BLaER1 treated with 17β-estradiol and CSF1 and Interleukin-3, amounts not matched to agents 10 nM and 100 nM (cell line): ENCODE measurements at regions not wholly inside any gene's neighbourhood (a gene's known extent, or its start where the extent isn't known, plus 50 kb on each side); places are given as distances from the start of the nearest gene placed in this dataset.

ENCODE experiments used
- H3K27ac ChIP-seq, 11 experiments: shearing (Covaris generic); formaldehyde crosslinking; 2 replicates each; pipeline ENCODE4 v1.8.1; 2022
- H3K27me3 ChIP-seq, 11 experiments: shearing (Covaris generic); formaldehyde crosslinking; 2 replicates each; pipeline ENCODE4 v1.8.1; 2022
- H3K36me3 ChIP-seq, 11 experiments: shearing (Covaris generic); formaldehyde crosslinking; 2 replicates each; pipeline ENCODE4 v1.8.1; 2022
- H3K4me1 ChIP-seq, 10 experiments: shearing (Covaris generic); formaldehyde crosslinking; 2 replicates each; pipeline ENCODE4 v1.8.1; 2022
- H3K4me2 ChIP-seq, 11 experiments: shearing (Covaris generic); formaldehyde crosslinking; 2 replicates each; pipeline ENCODE4 v1.8.1; 2022
- H3K4me3 ChIP-seq, 10 experiments: shearing (Covaris generic); formaldehyde crosslinking; 2 replicates each; pipeline ENCODE4 v1.8.1; 2022
- H3K9ac ChIP-seq, 11 experiments: shearing (Covaris generic); formaldehyde crosslinking; 2 replicates each; pipeline ENCODE4 v1.8.1; 2022
- H3K9me3 ChIP-seq, 11 experiments: shearing (Covaris generic); formaldehyde crosslinking; replicated peaks in 1 of 11; 2 replicates each; pipeline ENCODE4 v1.8.1; 2022
- H4K20me1 ChIP-seq, 11 experiments: shearing (Covaris generic); formaldehyde crosslinking; 2 replicates each; pipeline ENCODE4 v1.8.1; 2022
- Cebpa-rat ChIP-seq, 11 experiments: shearing (Covaris generic); IDR thresholded peaks; 2 replicates each; pipeline ENCODE4 v1.8.1; 2022

- TF ChIP-seq Cebpa-rat (IDR thresholded peaks at IDR 0.05), result no peak
- no peak overlapping the region for H3K9ac ChIP-seq
- peaks cover 2 to 75% (median 65%) of the 10 kb centered on the region in 10 experiments; a peak in 18 of 20 replicates for H3K4me1 ChIP-seq
- H3K36me3 ChIP-seq, result no peaks in the 10 kb centered on the region
- H3K4me3 ChIP-seq, result no peak overlapping the region
- H3K27me3 ChIP-seq, result no peaks in the 10 kb centered on the region
- peaks cover 4 to 14% (median 13%) of the 10 kb centered on the region in 11 experiments; a peak in 19 of 22 replicates for H3K9me3 ChIP-seq
- H3K4me2 ChIP-seq, result peak overlapping the region in 9 of 11 experiments; percentile 0 to 92 (median 73); a peak in 17 of 22 replicates
- H3K27ac ChIP-seq, result peak overlapping the region in 1 of 11 experiments; percentile 21; a peak in 1 of 22 replicates
- H4K20me1 ChIP-seq, result no peaks in the 10 kb centered on the region
Measured at GRCh38 chr1:30307182-30307581, 416.2 kb downstream of the MATN1 start.

GRCh38 chr1:30305519-30305918 is 417.9 kb downstream of the MATN1 start:
- TF ChIP-seq Cebpa-rat (IDR thresholded peaks at IDR 0.05), result no peak
- H3K4me1 ChIP-seq, result peaks cover 0 to 77% (median 63%) of the 10 kb centered on the region in 10 experiments; a peak in 17 of 20 replicates
- peaks cover 4 to 18% (median 16%) of the 10 kb centered on the region in 11 experiments; a peak in 19 of 22 replicates for H3K9me3 ChIP-seq
- H3K36me3 ChIP-seq, result no peaks in the 10 kb centered on the region
- no peak overlapping the region for H3K9ac ChIP-seq
- H3K4me3 ChIP-seq, result no peak overlapping the region
- H3K27ac ChIP-seq, result peak overlapping the region in 3 of 11 experiments; percentile 9 to 39 (median 17); a peak in 2 of 22 replicates
- no peaks in the 10 kb centered on the region for H4K20me1 ChIP-seq
- peak overlapping the region in 8 of 11 experiments; percentile 53 to 92 (median 73); a peak in 15 of 22 replicates for H3K4me2 ChIP-seq
- no peaks in the 10 kb centered on the region for H3K27me3 ChIP-seq

GRCh38 chr1:30305061-30305460 is 418.3 kb downstream of the MATN1 start:
- Histone ChIP-seq H3K4me3 (no peak overlapping the region), H4K20me1 (no peaks in the 10 kb centered on the region), H3K36me3 (no peaks in the 10 kb centered on the region), H3K9me3 (peaks cover 4 to 22% (median 20%) of the 10 kb centered on the region in 11 experiments; a peak in 19 of 22 replicates), H3K27ac (peak overlapping the region in 1 of 11 experiments; percentile 17; a peak in 1 of 22 replicates), H3K4me2 (peak overlapping the region in 4 of 11 experiments; percentile 73 to 92 (median 90); a peak in 7 of 22 replicates), H3K9ac (no peak overlapping the region), H3K27me3 (no peaks in the 10 kb centered on the region), H3K4me1 (peaks cover 0 to 82% (median 63%) of the 10 kb centered on the region in 10 experiments; a peak in 17 of 20 replicates)
- no peak for TF ChIP-seq Cebpa-rat (IDR thresholded peaks at IDR 0.05)

DNA sequence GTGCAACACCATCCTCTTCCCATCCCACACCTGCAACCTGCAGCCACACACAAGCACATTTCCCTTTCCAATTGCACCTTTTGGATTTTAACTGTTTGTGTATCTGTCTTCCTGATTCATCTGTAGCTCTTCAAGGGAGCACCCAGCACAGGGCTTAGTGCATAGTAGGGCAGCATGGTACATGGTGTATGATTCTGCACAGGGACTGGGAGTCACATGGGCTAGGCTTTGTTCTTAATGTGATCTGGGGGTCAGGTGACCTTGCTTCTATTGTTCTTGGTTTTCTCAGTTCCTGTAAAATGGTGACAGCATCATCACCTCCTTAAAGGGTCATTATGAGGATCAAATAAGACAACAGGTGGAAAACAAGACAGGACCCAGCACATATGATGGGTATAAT is 419.3 kb downstream of the MATN1 start:
- Histone ChIP-seq H3K4me2 (peak overlapping the region in 8 of 11 experiments; percentile 69 to 91 (median 78); a peak in 13 of 22 replicates), H3K36me3 (no peaks in the 10 kb centered on the region), H3K4me3 (no peak overlapping the region), H4K20me1 (no peaks in the 10 kb centered on the region), H3K9ac (no peak overlapping the region), H3K27ac (peak overlapping the region in 4 of 11 experiments; percentile 70 to 77 (median 72); a peak in 4 of 22 replicates), H3K4me1 (peaks cover 0 to 83% (median 63%) of the 10 kb centered on the region in 10 experiments; a peak in 17 of 20 replicates), H3K27me3 (no peaks in the 10 kb centered on the region), H3K9me3 (peaks cover 10 to 31% (median 27%) of the 10 kb centered on the region in 11 experiments; a peak in 19 of 22 replicates)
- no peak for TF ChIP-seq Cebpa-rat (IDR thresholded peaks at IDR 0.05)

DNA sequence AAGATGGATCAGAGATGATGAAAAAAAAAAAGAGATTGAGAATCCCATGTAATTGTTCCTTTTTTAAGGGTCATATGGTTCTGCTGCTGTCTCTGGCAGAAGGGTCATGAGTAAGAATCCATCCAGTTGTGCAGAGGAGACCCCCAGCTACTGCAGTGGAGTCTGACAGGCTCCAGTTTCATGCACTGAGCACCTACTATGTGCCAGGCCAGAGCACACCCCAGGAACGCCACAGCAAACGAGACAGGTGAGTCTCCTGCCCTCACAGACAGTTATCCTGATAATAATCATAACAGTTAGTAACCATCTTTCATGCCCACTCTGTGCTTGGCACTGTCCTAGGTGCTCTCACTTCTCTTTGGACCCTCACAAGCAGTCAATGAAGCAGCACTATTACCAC is 420.0 kb downstream of the MATN1 start:
- no peak for TF ChIP-seq Cebpa-rat (IDR thresholded peaks at IDR 0.05)
- H3K9ac ChIP-seq, result peak overlapping the region in 3 of 11 experiments; percentile 37 to 53 (median 38); a peak in 3 of 22 replicates
- peaks cover 0 to 83% (median 63%) of the 10 kb centered on the region in 10 experiments; a peak in 17 of 20 replicates for H3K4me1 ChIP-seq
- no peaks in the 10 kb centered on the region for H4K20me1 ChIP-seq
- H3K27ac ChIP-seq, result peak overlapping the region in 6 of 11 experiments; percentile 23 to 77 (median 70); a peak in 11 of 22 replicates
- no peaks in the 10 kb centered on the region for H3K27me3 ChIP-seq
- no peaks in the 10 kb centered on the region for H3K36me3 ChIP-seq
- peak overlapping the region in 9 of 11 experiments; percentile 55 to 91 (median 77); a peak in 18 of 22 replicates for H3K4me2 ChIP-seq
- no peak overlapping the region for H3K4me3 ChIP-seq
- H3K9me3 ChIP-seq, result peaks cover 10 to 31% (median 27%) of the 10 kb centered on the region in 11 experiments; a peak in 20 of 22 replicates

DNA sequence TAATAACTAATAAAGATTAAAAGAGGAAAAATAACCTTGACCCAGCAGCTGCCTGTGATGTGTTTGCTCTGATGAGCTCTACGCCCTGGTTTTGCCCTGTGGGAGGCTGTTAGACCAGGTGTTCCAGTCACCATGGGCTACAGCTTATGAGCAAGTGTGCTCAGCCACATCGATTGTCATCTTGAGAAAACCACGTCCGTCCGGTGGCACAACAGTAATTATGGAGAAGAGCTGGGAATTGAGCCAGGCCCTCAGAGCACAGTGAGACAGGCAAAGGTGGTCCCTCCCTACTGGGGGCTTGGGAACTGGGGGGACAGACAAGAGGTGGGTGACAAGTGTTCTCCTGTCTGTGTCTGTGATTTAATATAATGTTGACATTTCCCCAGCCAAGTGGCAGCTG is 420.5 kb downstream of the MATN1 start:
- H3K27ac ChIP-seq, result peak overlapping the region in 6 of 11 experiments; percentile 23 to 77 (median 70); a peak in 11 of 22 replicates
- peak overlapping the region in 4 of 11 experiments; percentile 26 to 53 (median 38); a peak in 6 of 22 replicates for H3K9ac ChIP-seq
- H3K4me1 ChIP-seq, result peaks cover 0 to 78% (median 59%) of the 10 kb centered on the region in 10 experiments; a peak in 17 of 20 replicates
- H4K20me1 ChIP-seq, result no peaks in the 10 kb centered on the region
- TF ChIP-seq Cebpa-rat (IDR thresholded peaks at IDR 0.05), result no peak; a peak in 1 of 22 replicates
- H3K4me3 ChIP-seq, result peak overlapping the region in 1 of 10 experiments; percentile 2; a peak in 1 of 20 replicates
- H3K9me3 ChIP-seq, result peaks cover 11 to 33% (median 32%) of the 10 kb centered on the region in 11 experiments; a peak in 21 of 22 replicates
- H3K36me3 ChIP-seq, result no peaks in the 10 kb centered on the region
- no peaks in the 10 kb centered on the region for H3K27me3 ChIP-seq
- H3K4me2 ChIP-seq, result peak overlapping the region; percentile 10 to 91 (median 73); a peak in 19 of 22 replicates

DNA sequence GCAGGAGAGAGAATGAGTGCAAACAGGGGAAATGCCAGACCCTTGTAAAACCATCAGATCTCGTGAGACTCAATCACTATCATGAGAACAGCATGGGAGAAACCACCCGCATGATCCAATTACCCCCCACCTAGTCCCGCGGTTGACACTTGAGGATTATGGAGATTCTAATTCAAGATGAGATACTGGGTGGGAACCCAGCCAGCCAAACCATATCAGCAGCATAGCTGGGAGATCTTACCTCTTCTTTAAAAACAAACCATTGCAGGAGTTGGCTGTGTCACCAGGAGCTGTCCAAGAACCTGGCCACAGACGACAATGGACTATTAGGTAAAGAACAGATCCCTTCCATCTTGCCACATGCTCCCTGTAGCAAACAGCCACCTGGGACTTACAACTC is 422.7 kb downstream of the MATN1 start:
- Histone ChIP-seq H3K36me3 (no peaks in the 10 kb centered on the region), H3K27me3 (no peaks in the 10 kb centered on the region), H3K4me3 (no peak overlapping the region), H3K4me2 (peak overlapping the region in 3 of 11 experiments; percentile 30 to 40 (median 34); a peak in 2 of 22 replicates), H3K4me1 (peaks cover 0 to 57% (median 37%) of the 10 kb centered on the region in 10 experiments; a peak in 17 of 20 replicates), H3K9ac (no peak overlapping the region), H3K27ac (no peak overlapping the region), H3K9me3 (peaks cover 23 to 52% (median 48%) of the 10 kb centered on the region in 11 experiments), H4K20me1 (no peaks in the 10 kb centered on the region)
- no peak for TF ChIP-seq Cebpa-rat (IDR thresholded peaks at IDR 0.05)

DNA sequence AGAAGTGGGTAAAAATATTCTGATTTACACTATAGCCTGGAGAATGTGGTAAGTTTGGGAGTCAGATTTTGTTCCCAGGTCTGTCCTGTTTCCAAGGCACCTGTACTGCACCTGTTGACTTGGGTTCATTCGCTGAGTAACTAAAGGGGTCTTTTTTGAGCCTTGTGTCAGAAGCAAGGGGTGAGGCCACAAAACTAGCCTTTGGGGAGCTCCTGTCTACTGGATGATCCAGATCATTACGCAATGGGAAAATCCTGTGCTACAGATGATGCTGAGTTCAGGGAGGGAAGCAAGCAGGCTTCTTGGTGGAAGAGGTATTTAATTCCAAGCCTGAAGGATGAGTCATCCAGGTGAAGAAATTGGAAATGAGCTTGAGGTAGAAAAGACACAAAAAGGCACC is 424.0 kb downstream of the MATN1 start:
- H3K27ac ChIP-seq, result no peak overlapping the region
- peak overlapping the region in 1 of 11 experiments; percentile 3; a peak in 1 of 22 replicates for H3K4me2 ChIP-seq
- no peak overlapping the region for H3K9ac ChIP-seq
- H4K20me1 ChIP-seq, result no peaks in the 10 kb centered on the region
- no peaks in the 10 kb centered on the region for H3K36me3 ChIP-seq
- H3K4me3 ChIP-seq, result no peak overlapping the region
- H3K27me3 ChIP-seq, result no peaks in the 10 kb centered on the region
- H3K9me3 ChIP-seq, result peaks cover 19 to 51% (median 41%) of the 10 kb centered on the region in 11 experiments
- peak in 2 of 11 experiments; percentile 25 to 46; a peak in 1 of 22 replicates for TF ChIP-seq Cebpa-rat (IDR thresholded peaks at IDR 0.05)
- peaks cover 0 to 44% (median 29%) of the 10 kb centered on the region in 10 experiments; a peak in 17 of 20 replicates for H3K4me1 ChIP-seq

DNA sequence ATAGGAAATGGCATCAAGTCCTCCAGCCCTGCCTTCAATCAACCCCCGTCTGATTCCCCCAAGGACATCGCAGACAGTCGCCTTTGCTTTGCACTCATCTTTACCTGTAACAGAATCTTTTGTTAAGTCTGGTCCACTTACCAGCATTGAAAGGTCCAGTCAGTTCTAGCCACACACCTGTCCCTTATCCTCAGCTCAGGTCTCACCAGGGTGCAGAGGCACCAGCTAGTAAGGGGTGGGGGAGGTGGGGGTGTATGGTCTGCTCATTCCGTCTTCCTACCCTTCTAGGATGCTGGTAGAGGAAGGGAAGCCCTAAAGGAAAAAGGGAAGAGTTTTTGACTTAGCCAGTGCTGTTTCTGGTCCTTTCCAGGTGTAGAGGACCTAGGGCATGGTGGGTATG is 427.7 kb downstream of the MATN1 start:
- no peak overlapping the region for H3K4me2 ChIP-seq
- no peak overlapping the region for H3K9ac ChIP-seq
- H3K36me3 ChIP-seq, result no peaks in the 10 kb centered on the region
- H4K20me1 ChIP-seq, result no peaks in the 10 kb centered on the region
- H3K9me3 ChIP-seq, result peaks cover 19 to 64% (median 52%) of the 10 kb centered on the region in 11 experiments
- H3K27me3 ChIP-seq, result no peaks in the 10 kb centered on the region
- TF ChIP-seq Cebpa-rat (IDR thresholded peaks at IDR 0.05), result no peak
- no peak overlapping the region for H3K27ac ChIP-seq
- peaks cover 0 to 17% (median 4%) of the 10 kb centered on the region in 10 experiments; a peak in 8 of 20 replicates for H3K4me1 ChIP-seq
- H3K4me3 ChIP-seq, result no peak overlapping the region
